Stimulated activated naive CD4-positive, alpha-beta T cell (primary cell): ENCODE measurements at regions not wholly inside any gene's neighbourhood (a gene's known extent, or its start where the extent isn't known, plus 50 kb on each side); places are given as distances from the start of the nearest gene placed in this dataset.
"Not testable (repeated sequence)": the region's sequence is repeated elsewhere in the genome, so short reads cannot be mapped to it uniquely, and the experiment has no call there.

Experiments used
- DNase-seq, 6 experiments: peaks; one replicate each; lab custom pipeline; 2025; lab: John Stamatoyannopoulos, UW

DNA sequence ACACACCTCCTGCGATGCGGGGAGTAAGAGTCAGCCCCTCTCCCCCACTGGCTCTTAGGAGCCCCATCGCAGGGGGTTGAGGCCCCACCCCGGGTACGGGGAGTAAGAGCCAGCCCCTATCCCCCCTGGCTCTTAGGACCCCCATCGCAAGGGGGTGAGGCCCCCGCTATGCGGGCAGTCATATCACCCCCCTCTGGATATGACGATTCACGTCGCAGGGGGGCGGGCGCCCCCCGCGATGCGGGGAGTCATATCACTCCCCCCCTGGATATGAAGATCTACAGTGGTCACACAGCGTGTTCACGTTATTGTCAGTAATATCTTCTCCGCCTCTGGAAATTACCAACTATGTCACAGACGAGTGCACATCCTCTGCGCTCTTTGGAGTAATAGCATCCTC, 61.1 kb downstream of the DEFB131A start:
- DNase-seq = not testable (repeated sequence)

DNA sequence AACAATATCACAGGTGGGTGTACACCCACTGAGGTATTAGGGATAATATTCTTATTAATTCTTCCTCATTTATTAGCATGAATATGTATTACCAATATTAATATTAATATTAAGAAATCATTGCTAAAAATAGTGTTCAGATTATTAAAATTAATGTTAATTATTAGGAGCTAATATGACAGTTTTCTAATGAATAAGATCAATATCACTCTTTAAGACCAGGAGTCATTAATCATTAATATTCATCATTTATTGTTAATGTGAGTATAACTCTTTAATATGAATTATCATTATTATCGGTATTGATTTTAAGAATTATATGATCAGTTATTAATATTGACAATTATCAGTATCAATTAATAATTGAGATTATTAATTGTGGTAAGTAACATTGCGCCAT, 62.5 kb downstream of the DEFB131A start:
- DNase-seq = not testable (repeated sequence)

DNA sequence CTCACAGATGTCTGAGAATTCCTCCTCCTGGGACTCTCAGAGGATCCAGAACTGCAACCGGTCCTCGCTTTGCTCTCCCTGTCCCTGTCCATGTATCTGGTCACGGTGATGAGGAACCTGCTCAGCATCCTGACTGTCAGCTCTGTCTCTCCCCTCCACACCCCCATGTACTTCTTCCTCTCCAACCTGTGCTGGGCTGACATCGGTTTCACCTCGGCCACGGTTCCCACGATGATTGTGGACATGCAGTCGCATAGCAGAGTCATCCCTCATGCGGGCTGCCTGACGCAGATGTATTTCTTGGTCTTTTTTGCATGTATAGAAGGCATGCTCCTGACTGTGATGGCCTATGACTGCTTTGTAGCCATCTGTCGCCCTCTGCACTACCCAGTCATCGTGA, 68.7 kb downstream of the DEFB131A start:
- DNase-seq = not testable (repeated sequence)

DNA sequence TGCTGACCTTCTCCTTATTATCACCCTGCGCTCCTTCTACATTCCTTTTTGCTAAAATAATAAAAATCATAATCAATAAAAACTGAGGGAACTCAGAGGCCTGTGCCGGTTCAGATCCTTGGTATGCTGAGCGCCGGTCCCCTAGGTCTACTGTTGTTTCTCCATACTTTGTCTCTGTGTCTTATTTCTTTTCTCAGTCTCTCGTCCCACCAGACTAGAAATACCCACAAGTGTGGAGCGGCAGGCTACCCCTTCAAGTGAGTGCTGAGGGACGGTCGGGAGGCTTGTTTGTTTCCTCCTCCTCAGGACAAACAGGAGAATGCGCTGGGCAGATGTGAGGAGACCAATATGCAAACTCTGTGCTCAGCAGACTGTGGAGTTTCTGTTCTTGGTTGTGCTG, 75.4 kb downstream of the DEFB131A start:
- DNase-seq = not testable (repeated sequence)

DNA sequence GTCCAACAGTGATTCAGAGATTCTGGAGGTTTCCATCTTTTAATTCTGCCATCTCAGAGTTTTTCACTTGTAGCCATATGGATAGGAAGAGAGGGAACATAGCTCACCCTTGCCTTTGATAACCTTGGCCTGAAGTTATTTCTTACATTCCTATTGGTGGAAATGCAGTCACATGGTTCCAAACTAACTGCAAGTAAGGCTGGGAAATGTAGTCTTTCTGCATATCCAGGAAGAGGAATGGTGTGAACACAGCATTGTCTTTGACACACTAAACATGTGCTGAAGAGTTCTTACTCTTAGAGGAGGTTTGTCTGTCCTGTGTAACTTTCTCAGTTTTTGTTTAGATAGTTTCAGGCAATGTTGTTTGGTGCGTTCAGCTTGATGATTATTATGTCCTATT, 78.7 kb downstream of the DEFB131A start:
- peak in 1 of 6 experiments; percentile 8 for DNase-seq

DNA sequence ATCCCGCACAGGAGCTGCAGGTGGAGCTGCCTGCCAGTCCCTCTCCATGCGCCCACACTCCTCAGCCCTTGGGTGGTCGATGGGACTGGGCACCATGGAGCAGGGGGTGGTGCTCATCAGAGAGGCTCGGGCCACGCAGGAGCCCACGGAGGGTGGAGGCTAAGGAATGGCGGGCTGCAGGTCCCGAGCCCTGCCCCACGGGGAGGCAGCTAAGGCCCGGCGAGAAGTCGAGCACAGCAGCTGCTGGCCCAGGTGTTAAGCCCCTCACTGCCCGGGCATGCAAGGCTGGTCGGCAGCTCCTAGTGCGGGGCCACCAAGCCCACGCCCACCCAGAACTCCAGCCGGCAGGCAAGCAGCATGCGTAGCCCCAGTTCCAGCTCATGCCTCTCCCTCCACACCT, 80.2 kb downstream of the DEFB131A start:
- DNase-seq = not testable (repeated sequence)

DNA sequence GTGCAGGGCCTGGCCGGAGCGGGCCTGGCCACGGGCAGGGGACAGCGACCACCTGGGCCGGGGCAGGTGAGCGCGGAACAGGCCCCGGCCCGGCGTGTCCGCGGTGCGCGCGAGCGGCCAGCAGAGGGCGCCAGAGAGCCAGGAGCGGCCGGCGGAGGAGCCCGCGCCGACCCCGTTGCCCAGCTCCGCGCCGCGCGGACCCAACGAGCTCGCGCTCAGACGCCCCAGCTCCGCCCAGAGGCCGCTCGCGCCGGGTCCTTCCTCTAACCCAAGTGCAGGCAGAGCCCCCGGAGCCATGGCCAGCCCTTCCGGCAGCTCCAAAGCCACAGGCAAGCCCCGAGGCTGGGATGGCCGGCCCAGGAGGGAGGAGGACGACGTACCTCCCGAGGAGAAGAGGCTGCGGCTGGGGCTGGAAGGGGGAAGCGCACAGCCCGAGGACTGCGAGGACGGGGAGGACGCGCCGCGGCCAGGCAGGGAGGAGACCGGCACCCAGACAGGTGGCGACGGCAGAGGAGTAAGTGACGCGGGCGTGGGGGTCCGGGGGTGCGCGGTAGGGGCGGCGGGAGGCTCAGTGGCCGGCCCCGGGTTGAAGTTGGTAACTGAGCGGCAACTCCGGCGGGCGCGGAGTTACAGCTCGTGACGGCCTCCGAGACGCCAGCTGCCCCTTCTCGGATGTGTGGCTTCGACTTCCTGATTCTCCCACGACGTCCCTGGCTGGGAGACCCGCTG, 88.1 kb downstream of the DEFB131A start:
- DNase-seq = peak; percentile 35 to 78 (median 52)

DNA sequence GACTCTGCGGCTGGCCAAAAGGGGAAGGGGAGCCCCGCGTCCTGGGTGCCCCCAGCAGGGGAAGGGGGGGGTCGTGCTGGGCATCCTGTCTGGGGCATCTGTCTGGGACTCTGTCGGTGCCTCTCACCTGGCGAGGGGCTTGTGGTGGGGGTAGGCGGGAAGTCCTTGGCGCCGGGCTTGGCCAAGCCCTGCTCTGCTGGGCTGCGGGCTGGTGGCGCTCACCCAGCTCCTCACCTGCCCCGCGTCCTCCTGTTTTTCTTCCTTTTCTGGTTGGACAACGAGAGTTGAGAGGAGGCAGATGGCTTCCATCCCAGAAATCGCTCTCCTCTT, 88.6 kb downstream of the DEFB131A start:
- DNase-seq = not testable (repeated sequence)

DNA sequence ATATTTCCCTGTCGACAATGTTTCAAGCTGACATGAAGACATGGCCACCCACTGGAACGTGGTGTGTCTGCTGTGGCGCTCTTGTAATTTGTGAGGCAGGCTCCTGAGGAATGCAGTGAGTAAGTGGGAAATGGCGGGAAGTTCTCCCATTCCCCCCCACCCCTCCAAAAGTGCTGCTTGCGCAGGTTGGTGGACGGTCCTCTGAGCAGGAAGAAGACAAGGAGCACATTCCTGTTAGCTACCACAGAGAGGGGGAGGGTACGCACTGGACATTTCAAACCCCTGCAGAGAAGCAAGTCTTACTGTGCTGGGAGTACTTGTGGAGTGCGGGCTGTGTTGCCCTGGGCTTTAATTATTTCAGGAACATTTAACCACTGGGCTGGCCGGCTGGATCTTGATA, 92.9 kb downstream of the DEFB131A start:
- DNase-seq = not testable (repeated sequence)

DNA sequence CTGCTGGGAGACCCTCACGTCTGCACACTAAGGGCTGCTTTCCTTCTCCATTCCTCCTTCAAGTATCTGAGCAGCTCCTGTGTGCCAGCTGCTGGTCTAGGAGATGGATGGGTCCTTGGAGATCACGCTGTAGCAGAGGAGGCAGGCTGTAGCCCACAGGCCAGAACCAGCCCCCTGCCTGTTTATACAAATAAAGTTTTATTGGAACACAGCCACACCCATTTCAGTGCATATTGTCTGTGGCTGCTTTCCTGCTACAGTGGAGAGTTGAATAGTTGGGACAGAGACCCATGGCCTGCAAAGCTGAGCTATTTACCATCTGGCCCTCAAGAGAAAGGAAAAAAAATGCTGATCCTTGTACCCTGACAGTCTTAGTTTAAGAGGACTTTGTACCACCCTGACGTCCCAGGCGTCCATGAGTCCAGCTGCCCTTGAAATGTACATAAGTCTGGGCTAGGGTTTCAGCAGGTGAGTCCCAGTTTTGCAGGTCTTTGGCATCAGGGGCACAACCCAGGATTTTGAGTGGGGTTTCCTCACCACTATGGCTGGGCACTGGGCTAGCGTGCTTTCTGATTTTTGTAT, 95.8 kb downstream of the DEFB131A start:
- not testable (repeated sequence) for DNase-seq

DNA sequence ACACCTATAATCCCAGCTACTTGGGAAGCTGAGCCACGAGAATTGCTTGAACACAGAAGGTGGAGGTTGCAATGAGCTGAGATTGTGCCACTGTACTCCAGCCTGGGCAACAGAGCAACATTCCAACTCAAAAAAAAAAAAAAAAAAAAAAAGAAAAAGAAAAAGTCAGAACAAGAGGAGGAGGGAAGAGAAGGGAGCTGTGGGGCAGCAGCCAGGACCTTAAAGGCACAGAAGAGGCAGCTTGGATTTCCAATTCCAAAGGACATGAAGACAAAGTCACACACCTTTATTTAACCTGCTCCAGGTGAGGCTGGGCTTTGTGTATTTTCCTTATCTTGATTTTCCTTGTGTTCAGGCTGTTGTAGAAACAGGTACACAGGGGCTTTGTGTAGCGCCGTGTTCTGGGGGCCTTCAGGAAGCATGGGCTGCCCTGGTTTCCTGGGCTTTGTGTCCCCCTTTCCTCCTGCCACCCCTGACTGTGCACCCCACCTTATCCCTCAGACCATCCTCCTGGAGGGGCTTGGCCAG, 97.2 kb downstream of the DEFB131A start:
- DNase-seq = not testable (repeated sequence)

DNA sequence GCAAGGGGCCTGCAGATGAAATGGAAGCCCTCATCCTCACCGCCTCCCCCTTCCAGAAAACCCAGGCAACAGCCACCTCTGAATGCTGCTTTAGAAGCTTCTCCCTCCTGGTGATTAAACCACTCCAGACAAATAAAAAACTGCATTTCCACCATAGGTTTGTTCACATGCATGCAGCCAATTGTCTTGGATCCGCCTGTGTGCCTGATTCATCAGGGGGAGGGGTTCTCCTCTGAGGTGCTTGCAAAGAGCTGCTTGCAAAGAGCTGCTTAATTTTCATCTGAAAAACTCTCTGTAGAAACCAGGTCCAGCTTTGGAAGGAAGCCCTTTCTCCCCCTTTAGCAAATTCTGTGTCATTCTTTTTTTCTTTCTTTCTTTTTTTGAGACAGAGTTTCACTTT, 100.6 kb downstream of the DEFB131A start:
- not testable (repeated sequence) for DNase-seq

DNA sequence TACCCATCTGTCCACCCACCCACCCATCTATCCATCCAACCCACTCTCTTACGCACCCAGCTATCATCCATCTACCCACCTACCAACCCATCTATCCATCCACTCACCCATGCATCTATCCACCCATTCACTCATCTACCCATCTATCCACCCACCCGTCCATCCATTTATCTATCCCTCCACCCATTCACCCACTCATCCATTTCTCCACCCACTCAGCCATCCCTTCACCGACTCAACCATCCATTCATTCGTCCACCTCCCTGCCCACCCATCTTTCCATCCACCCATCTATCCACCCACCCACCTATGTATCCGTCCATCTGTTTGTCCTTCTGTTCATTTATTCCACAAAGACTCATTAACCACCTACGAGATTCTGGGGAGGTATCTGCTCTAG, 103.3 kb downstream of the DEFB131A start:
- not testable (repeated sequence) for DNase-seq

DNA sequence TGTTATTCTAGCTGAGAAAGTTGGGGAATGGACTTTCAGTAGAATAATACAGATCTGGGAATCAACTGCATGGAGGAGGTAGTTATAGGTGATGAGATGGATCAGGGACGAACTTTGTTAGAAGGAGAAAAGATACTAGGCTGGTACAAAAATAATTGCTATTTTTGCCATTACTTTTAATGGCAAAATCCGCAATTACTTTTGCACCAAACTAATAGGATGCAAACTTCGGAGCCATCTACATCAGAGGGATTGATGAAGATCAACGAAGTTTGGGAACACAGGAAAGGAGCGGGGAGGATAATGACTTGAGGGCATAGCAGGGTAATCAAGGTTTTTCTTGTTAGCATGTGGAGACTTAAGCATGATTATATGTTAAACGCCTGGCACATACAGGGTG, 111.9 kb downstream of the DEFB131A start:
- not testable (repeated sequence) for DNase-seq

DNA sequence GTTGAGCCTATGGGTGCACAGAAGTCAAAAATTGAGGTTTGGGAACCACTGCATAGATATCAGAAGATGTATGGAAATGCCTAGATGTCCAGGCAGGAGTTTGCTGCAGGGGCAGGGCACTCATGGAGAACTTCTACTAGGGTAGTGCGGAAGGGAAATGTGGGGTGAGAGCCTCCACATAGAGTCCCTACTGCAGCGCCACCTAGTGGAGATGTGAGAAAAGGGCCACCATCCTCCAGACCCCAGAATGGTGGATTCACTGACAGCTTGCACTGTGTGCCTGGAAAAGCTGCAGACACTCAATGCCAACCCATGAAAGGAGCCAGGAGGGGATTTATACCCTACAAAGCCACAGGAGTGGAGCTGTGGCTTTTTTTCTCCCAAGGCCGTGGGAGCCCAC, 133.7 kb downstream of the DEFB131A start:
- DNase-seq = not testable (repeated sequence)

DNA sequence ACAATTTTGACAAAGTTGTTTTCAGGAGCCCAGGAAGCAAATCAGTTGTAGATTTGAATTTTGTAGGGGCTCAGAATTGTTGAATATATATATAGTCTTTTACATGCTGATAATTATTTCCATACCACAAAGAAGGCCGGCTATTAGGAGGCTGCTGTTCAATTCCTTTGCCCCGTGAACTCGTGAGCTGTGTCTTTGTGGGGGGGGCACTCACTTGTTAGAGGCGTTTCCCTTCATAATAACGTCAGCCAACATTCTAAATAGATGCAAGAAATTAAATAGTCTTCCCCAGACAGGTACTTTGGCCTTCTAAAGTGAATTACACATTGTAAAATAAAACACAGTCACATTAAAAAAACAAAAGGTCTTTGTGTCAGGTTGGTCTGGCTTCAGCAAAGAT, 138.7 kb downstream of the DEFB131A start:
- DNase-seq = not testable (repeated sequence)

DNA sequence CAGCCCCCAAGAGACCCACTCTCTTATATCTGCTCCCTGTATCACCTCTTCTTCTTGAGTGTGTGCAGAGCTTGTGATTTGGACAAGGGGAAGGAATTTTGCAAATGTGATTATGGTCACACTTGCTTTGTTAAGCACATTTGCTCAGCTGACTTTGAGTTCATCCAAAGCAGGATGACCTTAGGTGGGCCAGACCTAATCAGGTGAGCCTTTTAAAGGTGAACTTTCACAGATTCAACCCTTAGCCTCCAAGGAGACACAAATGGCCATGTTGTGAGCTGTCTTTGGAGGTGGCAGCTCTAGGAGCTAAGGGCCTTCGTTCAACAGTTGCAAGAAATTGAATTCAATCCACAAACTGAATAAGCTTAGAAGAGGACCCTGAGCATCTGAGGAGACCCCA, 147.8 kb downstream of the DEFB131A start:
- no peak for DNase-seq

DNA sequence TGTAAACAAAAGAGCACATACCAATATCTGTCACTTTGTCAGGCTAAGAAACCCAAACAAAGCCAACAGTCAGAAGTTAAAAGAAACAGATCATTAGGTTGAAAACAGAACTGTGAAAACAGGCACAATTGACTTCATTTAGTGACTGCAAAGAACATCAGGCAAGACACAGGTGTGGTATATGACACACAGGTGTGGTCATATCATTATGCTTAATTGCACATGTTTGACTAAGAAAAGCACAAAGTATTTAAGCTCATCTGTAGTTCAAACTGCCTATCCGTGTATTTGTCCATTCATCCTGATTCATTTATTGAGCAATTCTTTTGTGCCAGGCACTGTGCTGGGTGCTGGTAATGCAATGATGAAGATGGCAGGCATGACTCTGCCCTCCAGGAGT, 150.7 kb downstream of the DEFB131A start:
- DNase-seq = no peak

DNA sequence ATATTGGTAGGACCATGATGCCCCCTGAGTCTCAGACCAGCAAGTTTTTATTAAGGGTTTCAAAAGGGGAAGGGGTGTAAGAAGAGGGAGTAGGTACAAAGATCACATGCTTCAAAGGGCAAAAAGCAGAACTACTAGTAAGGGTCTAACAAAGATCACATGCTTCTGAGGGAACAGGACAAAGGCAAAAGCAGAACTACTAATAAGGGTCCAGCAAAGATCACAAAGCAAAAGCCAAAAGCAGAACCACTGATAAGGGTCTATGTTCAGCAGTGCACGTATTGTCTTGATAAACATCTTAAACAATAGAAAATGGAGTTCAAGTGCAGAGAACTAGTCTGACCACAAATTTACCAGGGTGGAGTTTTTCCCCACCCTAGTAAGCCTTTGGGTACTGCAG, 151.3 kb downstream of the DEFB131A start:
- DNase-seq = not testable (repeated sequence)

DNA sequence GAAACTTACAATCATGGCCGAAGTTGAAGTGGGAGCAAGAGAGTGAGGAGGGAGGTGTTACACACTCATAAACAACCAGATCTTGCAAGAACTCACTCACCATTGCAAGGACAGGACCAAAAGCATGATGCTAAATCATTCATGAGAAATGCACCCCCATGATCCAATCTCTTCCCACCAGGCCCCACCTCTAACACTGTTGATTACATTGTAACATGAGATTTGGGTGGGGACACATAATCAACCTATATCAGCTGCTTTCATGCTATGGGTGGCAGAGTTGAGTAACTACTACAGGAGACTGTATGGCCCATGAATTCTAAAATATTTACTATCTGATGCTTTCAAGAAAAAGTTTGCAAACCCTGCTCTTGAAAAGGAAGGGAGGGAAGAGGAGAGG, 155.1 kb downstream of the DEFB131A start:
- DNase-seq = no peak

DNA sequence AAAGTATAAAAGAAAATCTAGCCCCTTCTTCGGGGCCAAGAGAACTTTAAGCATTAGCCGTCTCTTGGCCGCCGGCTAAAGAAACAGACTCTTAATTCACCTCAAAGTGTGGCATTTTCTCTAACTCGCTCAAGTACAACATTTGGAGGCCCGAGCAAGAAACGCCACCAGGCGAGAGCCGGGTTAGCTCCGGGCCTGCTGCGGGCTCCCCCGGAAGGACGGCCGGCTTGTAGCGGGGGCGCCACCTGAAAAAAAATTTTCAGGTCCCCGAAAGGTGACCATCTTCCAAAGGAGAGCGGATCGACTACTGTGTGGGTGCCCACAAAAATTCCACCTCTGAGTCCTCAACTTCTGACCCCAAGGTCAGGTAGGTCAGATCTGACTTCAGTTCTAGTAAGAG, 156.0 kb downstream of the DEFB131A start:
- DNase-seq = no peak

DNA sequence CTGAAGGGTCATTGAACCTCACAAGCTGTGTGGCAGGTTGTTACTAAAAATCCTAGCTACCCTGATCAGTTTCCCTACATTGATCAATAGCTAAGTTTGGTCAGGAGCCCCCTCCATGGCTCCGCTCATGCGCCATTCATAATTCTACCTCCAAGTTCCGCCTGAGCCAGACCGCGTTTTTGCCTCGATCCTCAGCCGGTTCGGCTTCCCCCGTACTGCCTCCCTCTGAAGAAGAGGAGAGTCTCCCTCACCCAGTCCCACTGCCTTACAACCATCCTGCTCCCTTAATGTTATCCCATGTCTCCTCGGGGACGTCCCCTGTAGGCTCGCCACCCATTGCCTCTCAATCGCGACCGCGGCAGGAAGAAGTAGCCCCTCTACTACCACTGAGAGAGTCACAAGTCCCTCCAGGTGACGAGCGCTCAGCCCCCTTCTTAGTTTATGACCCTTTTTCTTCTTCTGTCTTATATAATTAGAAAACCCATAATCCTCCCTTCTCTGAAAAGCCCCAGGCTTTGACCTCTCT, 158.2 kb downstream of the DEFB131A start:
- DNase-seq = no peak
